CD4-positive, alpha-beta T cell (primary cell): ENCODE measurements at regions not wholly inside any gene's neighbourhood (a gene's known extent, or its start where the extent isn't known, plus 50 kb on each side); places are given as distances from the start of the nearest gene placed in this dataset.

Experiments
- ATAC-seq: fragments of 200-7000 bp; cut with Tn5 transposase; one replicate; pipeline ENCODE4 v1.10.0; 2022; ENCODE audit warnings: mild to moderate bottlenecking; ENCODE audit not compliant: poor library complexity
- CTCF ChIA-PET: fragments of 350-600 bp; sonication (Branson Sonifier 250); formaldehyde crosslinking; loops from one replicate; lab custom pipeline; 2021; ENCODE audit warnings: antibody characterized with exemption, inconsistent platforms; lab: Charles Lee
- POLR2A ChIA-PET: fragments of 350-600 bp; sonication (Branson Sonifier 250); formaldehyde crosslinking; loops from one replicate; lab custom pipeline; 2021; ENCODE audit warnings: antibody characterized with exemption, inconsistent platforms; lab: Charles Lee
- DNase-seq, 14 experiments: peaks; one replicate each; pipeline ENCODE4 v3.0.0-alpha.2; 2013 to 2020; ENCODE audit warnings: mixed read lengths in 2 of 14
- H3K27ac ChIP-seq, 2 donors: one replicate each; pipeline versions ENCODE4 v1.5.1 to v1.7.0; 2013; ENCODE audit warnings: low read length in 2 of 2, low read depth in 1 of 2, mild to moderate bottlenecking in 1 of 2
- H3K27me3 ChIP-seq, 2 experiments: 1 replicate in 1 of 2; 2 replicates in 1 of 2; pipeline versions ENCODE4 v1.6.1 to v1.7.0; 2013; ENCODE audit warnings: low read length in 2 of 2, control low read depth in 1 of 2, mild to moderate bottlenecking in 1 of 2, moderate library complexity in 1 of 2; ENCODE audit not compliant: insufficient read depth in 2 of 2, control insufficient read depth in 1 of 2
- H3K36me3 ChIP-seq: one replicate; pipeline ENCODE4 v1.6.1; 2013; ENCODE audit warnings: low read length, control low read depth; ENCODE audit not compliant: insufficient read depth
- H3K4me1 ChIP-seq: one replicate; pipeline ENCODE4 v1.6.1; 2013; ENCODE audit warnings: low read length, control low read depth; ENCODE audit not compliant: insufficient read depth
- H3K4me3 ChIP-seq: one replicate; pipeline ENCODE4 v1.5.1; 2013; ENCODE audit warnings: mild to moderate bottlenecking, low read length, moderate library complexity
- H3K9me3 ChIP-seq, 2 experiments: 1 replicate in 1 of 2; 2 replicates in 1 of 2; pipeline versions ENCODE4 v1.6.1 to v1.7.0; 2013; ENCODE audit warnings: low read length in 2 of 2, mild to moderate bottlenecking in 2 of 2, control low read depth in 1 of 2, moderate library complexity in 1 of 2; ENCODE audit not compliant: control insufficient read depth in 1 of 2, insufficient read depth in 1 of 2
- H3K27ac Mint-ChIP-seq: one replicate; pipeline ENCODE4 v1.8.0; 2020; ENCODE audit warnings: mixed read lengths
- H3K27me3 Mint-ChIP-seq: one replicate; pipeline ENCODE4 v1.8.0; 2021; ENCODE audit warnings: mixed read lengths
- H3K36me3 Mint-ChIP-seq: one replicate; pipeline ENCODE4 v1.8.0; 2021; ENCODE audit warnings: low read depth, mixed read lengths
- H3K4me1 Mint-ChIP-seq: one replicate; pipeline ENCODE4 v1.8.0; 2021; ENCODE audit warnings: low read depth, mixed read lengths
- H3K4me3 Mint-ChIP-seq: one replicate; pipeline ENCODE4 v1.8.0; 2020; ENCODE audit warnings: mild to moderate bottlenecking, mixed read lengths
- H3K9me3 Mint-ChIP-seq: one replicate; pipeline ENCODE4 v1.8.0; 2020; ENCODE audit warnings: mixed read lengths
- intact Hi-C, 2 experiments: fragments of 100-400 bp; cut with DNase I in 1 of 2; cut with micrococcal nuclease in 1 of 2; formaldehyde crosslinking; loops; one replicate each; pipeline versions ENCODE4 v1.15.1 to v1.9.0; 2023 to 2025; cut with DNase I, micrococcal nuclease
- TF ChIP-seq, protein P1 (sequence below): fragments of 200-600 bp; IDR thresholded peaks from one replicate; pipeline ENCODE4 v1.8.0; 2022; ENCODE audit warnings: antibody characterized with exemption, mild to moderate bottlenecking

DNA sequence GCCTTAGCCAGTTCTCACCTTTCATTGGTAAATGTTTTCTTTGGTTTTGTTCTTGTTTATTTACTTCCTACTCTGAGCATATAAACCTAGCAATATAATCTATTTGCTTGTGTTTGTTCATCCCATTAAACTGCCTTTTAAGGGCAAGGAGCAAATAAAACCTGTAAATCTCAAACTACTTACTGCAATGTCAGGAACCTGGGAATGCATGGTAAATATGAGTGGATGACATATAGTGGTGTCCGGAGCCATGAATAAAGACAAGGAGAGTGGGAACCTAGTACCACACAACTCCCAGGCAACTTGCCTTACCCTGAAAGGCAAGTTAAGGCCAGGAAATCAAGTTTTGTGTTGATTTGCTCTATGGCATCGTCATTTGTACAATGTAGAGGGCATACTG is 1133.7 kb upstream of the NCAM2 start:
- no peaks in the 10 kb centered on the region for H3K4me1 ChIP-seq
- ChIA-PET POLR2A (no interaction called here), CTCF (no interaction called here)
- Mint-ChIP-seq H3K27me3 (no peaks in the 10 kb centered on the region), H3K27ac (no peak overlapping the region), H3K4me1 (no peaks in the 10 kb centered on the region), H3K36me3 (no peaks in the 10 kb centered on the region), H3K4me3 (no peak overlapping the region), H3K9me3 (peaks cover 10% of the 10 kb centered on the region)
- no peak overlapping the region for H3K4me3 ChIP-seq
- no peaks in the 10 kb centered on the region for H3K27me3 ChIP-seq
- no peak for DNase-seq
- no peak overlapping the region for H3K27ac ChIP-seq
- no peaks in the 10 kb centered on the region for H3K9me3 ChIP-seq
- intact Hi-C loops = no loop called here
- TF ChIP-seq, protein P1, sequence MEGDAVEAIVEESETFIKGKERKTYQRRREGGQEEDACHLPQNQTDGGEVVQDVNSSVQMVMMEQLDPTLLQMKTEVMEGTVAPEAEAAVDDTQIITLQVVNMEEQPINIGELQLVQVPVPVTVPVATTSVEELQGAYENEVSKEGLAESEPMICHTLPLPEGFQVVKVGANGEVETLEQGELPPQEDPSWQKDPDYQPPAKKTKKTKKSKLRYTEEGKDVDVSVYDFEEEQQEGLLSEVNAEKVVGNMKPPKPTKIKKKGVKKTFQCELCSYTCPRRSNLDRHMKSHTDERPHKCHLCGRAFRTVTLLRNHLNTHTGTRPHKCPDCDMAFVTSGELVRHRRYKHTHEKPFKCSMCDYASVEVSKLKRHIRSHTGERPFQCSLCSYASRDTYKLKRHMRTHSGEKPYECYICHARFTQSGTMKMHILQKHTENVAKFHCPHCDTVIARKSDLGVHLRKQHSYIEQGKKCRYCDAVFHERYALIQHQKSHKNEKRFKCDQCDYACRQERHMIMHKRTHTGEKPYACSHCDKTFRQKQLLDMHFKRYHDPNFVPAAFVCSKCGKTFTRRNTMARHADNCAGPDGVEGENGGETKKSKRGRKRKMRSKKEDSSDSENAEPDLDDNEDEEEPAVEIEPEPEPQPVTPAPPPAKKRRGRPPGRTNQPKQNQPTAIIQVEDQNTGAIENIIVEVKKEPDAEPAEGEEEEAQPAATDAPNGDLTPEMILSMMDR = no peak
- ATAC-seq = no peak
- no peaks in the 10 kb centered on the region for H3K36me3 ChIP-seq

DNA sequence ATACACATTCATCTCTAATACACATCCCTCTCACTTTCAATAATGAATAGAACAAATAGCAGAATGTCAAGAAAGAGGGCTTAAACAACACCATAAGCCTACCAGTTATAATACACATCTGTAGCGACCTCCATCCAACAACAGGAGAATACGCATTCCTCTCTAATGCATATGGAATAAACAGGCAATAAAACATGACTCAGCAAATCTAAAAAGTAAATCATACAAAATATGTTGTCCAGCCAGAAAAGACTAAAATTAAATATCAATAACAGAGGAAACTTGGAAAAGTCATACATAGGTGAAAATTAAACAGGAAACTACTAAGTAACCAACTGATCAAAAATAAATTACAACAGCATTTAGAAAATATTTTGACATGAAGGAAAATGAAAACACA is 1127.5 kb upstream of the NCAM2 start:
- Histone ChIP-seq H3K9me3 (peaks cover 0 to 8% of the 10 kb centered on the region in 2 experiments), H3K4me1 (no peaks in the 10 kb centered on the region), H3K36me3 (no peaks in the 10 kb centered on the region), H3K27me3 (no peaks in the 10 kb centered on the region), H3K4me3 (no peak overlapping the region), H3K27ac (no peak overlapping the region)
- TF ChIP-seq, protein P1 = no peak
- ChIA-PET POLR2A (no interaction called here), CTCF (no interaction called here)
- no peaks in the 10 kb centered on the region for H3K27me3 Mint-ChIP-seq
- DNase-seq = no peak
- ATAC-seq = no peak
- no peak overlapping the region for H3K4me3 Mint-ChIP-seq
- no peaks in the 10 kb centered on the region for H3K4me1 Mint-ChIP-seq
- H3K27ac Mint-ChIP-seq = no peak overlapping the region
- intact Hi-C loops = no loop called here
- H3K36me3 Mint-ChIP-seq = no peaks in the 10 kb centered on the region
- no peaks in the 10 kb centered on the region for H3K9me3 Mint-ChIP-seq

DNA sequence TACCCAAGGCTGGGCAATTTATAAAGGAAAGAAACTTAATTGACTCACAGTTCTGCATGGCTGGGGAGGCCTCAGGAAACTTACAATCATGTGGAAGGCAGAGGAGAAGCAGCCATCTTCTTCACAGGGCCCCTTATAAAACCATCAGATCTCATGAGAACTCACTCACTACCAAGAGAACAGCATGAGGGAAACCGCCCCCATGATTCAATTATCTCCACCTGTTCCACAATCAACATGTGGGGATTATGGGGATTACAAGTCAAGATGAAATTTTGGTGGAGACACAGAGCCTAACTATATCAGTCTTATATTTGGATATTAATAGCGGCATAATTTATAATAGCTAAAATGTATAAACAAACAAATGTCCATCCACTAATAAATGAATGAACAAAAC is 1123.7 kb upstream of the NCAM2 start:
- POLR2A ChIA-PET = no interaction called here
- TF ChIP-seq, protein P1 = no peak
- Mint-ChIP-seq H3K36me3 (no peaks in the 10 kb centered on the region), H3K4me3 (no peak overlapping the region), H3K9me3 (peaks cover 5% of the 10 kb centered on the region), H3K27ac (no peak overlapping the region), H3K4me1 (no peaks in the 10 kb centered on the region), H3K27me3 (no peaks in the 10 kb centered on the region)
- intact Hi-C loops = no loop called here
- Histone ChIP-seq H3K36me3 (no peaks in the 10 kb centered on the region), H3K27me3 (no peaks in the 10 kb centered on the region), H3K4me3 (no peak overlapping the region), H3K9me3 (peaks cover 0 to 12% of the 10 kb centered on the region in 2 experiments), H3K27ac (no peak overlapping the region), H3K4me1 (no peaks in the 10 kb centered on the region)
- CTCF ChIA-PET = no interaction called here
- DNase-seq (no peak), ATAC-seq (no peak)
